GM23248 (cell line): ENCODE measurements at regions not wholly inside any gene's neighbourhood (a gene's known extent, or its start where the extent isn't known, plus 50 kb on each side); places are given as distances from the start of the nearest gene placed in this dataset.

Experiments used
- EZH2 ChIP-seq: fragments of 200-600 bp; sonication (generic); IDR thresholded peaks from 2 replicates; pipeline ENCODE4 v1.6.1; 2018; ENCODE audit warnings: antibody characterized with exemption, mild to moderate bottlenecking; ENCODE audit not compliant: insufficient read depth, poor library complexity, severe bottlenecking
- EZH2phosphoT487 ChIP-seq: fragments of 200-600 bp; sonication (generic); IDR thresholded peaks from 2 replicates; pipeline ENCODE4 v1.6.1; 2018; ENCODE audit warnings: antibody characterized with exemption, moderate library complexity, mild to moderate bottlenecking, low read depth; ENCODE audit not compliant: insufficient read depth

DNA sequence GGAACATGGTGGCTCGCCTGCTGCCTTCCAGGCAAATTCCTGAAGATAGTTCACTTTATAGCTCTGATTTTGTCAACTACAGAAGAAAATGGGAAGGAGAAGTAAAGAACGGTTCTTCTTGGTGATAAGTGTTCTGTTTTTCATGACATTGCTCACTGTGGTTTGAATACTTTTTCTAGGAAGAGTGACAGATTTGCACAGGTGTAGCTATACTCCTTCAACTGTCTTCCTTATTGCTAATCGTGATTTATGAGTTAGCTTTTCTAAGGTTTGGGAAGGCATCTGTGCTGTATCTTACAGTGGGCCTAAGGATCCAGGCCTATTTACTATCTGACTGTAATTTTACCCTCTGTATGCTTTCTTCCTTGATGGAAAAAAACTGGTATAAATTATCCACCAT lies 405.6 kb downstream of the NDFIP2 start:
- TF ChIP-seq EZH2 (no peak), EZH2phosphoT487 (no peak)
